NCI-H82 treated with DMSO at 0.1 percent for 48 hours (cell line): ENCODE measurements at regions not wholly inside any gene's neighbourhood (a gene's known extent, or its start where the extent isn't known, plus 50 kb on each side); places are given as distances from the start of the nearest gene placed in this dataset.
"Not testable (repeated sequence)": the region's sequence is repeated elsewhere in the genome, so short reads cannot be mapped to it uniquely, and the experiment has no call there.

Experiments used
- DNase-seq: peaks from one replicate; lab custom pipeline; 2025; ENCODE audit not compliant: unreplicated experiment; lab: John Stamatoyannopoulos, UW

GRCh38 chr5:126677121-126677520 lies 76.4 kb downstream of the PHAX start:
- no peak for DNase-seq

- DNase-seq = peak; percentile 87
These were observed 79.6 kb downstream of the PHAX start for GRCh38 chr5:126680191-126680817.

GRCh38 chr5:126681314-126681713 lies 80.6 kb downstream of the PHAX start:
- not testable (repeated sequence) for DNase-seq

GRCh38 chr5:126681970-126682369 lies 81.2 kb downstream of the PHAX start:
- DNase-seq = no peak

- DNase-seq = no peak
These were observed 82.1 kb downstream of the PHAX start for GRCh38 chr5:126682856-126683255.

GRCh38 chr5:126683912-126684311 lies 83.2 kb downstream of the PHAX start:
- DNase-seq = no peak

- not testable (repeated sequence) for DNase-seq
These were observed 84.1 kb downstream of the PHAX start for GRCh38 chr5:126684656-126685442.

GRCh38 chr5:126686451-126687126 lies 85.8 kb downstream of the PHAX start:
- no peak for DNase-seq

- DNase-seq = no peak
These were observed 84.0 kb upstream of the LMNB1 start for GRCh38 chr5:126692971-126693370.

GRCh38 chr5:126693806-126694205 lies 83.1 kb upstream of the LMNB1 start:
- no peak for DNase-seq

- no peak for DNase-seq
These were observed 82.5 kb upstream of the LMNB1 start for GRCh38 chr5:126694403-126694802.

- no peak for DNase-seq
These were observed 81.8 kb upstream of the LMNB1 start for GRCh38 chr5:126695091-126695490.

- DNase-seq = no peak
These were observed 69.9 kb upstream of the LMNB1 start for GRCh38 chr5:126707080-126707479.

- no peak for DNase-seq
These were observed 61.2 kb upstream of the LMNB1 start for GRCh38 chr5:126715765-126716164.

- DNase-seq = no peak
These were observed 60.1 kb upstream of the LMNB1 start for GRCh38 chr5:126716861-126717260.

GRCh38 chr5:126718236-126718868 lies 58.6 kb upstream of the LMNB1 start:
- DNase-seq = no peak

GRCh38 chr5:126720369-126720768 lies 56.6 kb upstream of the LMNB1 start:
- DNase-seq = no peak

- no peak for DNase-seq
These were observed 53.3 kb upstream of the LMNB1 start for GRCh38 chr5:126723643-126724042.
